ENCODE measurements at regions not wholly inside any gene's neighbourhood (a gene's known extent, or its start where the extent isn't known, plus 50 kb on each side); places are given as distances from the start of the nearest gene placed in this dataset.
A peak's percentile ranks its signal among the peaks of the same experiment; 100 is the strongest.
"Not testable (repeated sequence)": the region's sequence is repeated elsewhere in the genome, so short reads cannot be mapped to it uniquely, and the experiment has no call there.

GRCh38 chr2:111500536-111501062 lies 379.9 kb downstream of the BCL2L11 start:
- peaks cover 4 to 12% (median 7%) of the 10 kb centered on the region in 3 donors for H3K4me1 Mint-ChIP-seq
- H3K36me3 Mint-ChIP-seq; H3K27me3 ChIP-seq (ENCODE audit: insufficient read depth, low read length, poor library complexity, severe bottlenecking); H3K4me1 ChIP-seq (ENCODE audit: insufficient read depth, low read length); CTCF ChIA-PET; H3K27me3 Mint-ChIP-seq; H3K4me3 ChIP-seq (ENCODE audit: low read length); DNase-seq; POLR2A ChIA-PET; H3K27ac ChIP-seq (ENCODE audit: low read depth, low read length); H3K27ac Mint-ChIP-seq; H3K9me3 ChIP-seq (ENCODE audit: low read length); H3K4me3 Mint-ChIP-seq; H3K9me3 Mint-ChIP-seq; H3K36me3 ChIP-seq (ENCODE audit: insufficient read depth, low read length): not testable (repeated sequence)

GRCh38 chr2:111503844-111504570 lies 380.0 kb downstream of the ANAPC1 start:
- H3K9me3 Mint-ChIP-seq; H3K4me1 Mint-ChIP-seq; H3K4me1 ChIP-seq (ENCODE audit: insufficient read depth, low read length); CTCF ChIA-PET; POLR2A ChIA-PET; H3K27me3 Mint-ChIP-seq; H3K27ac Mint-ChIP-seq; H3K27me3 ChIP-seq (ENCODE audit: insufficient read depth, low read length, poor library complexity, severe bottlenecking); H3K27ac ChIP-seq (ENCODE audit: low read depth, low read length); H3K4me3 Mint-ChIP-seq; H3K9me3 ChIP-seq (ENCODE audit: low read length); H3K36me3 Mint-ChIP-seq; H3K4me3 ChIP-seq (ENCODE audit: low read length); H3K36me3 ChIP-seq (ENCODE audit: insufficient read depth, low read length); DNase-seq: not testable (repeated sequence)

- H3K36me3 ChIP-seq (ENCODE audit: insufficient read depth, low read length); H3K4me3 ChIP-seq (ENCODE audit: low read length); H3K27ac Mint-ChIP-seq; CTCF ChIA-PET; H3K9me3 ChIP-seq (ENCODE audit: low read length); H3K27me3 ChIP-seq (ENCODE audit: insufficient read depth, low read length, poor library complexity, severe bottlenecking); H3K36me3 Mint-ChIP-seq; H3K4me1 Mint-ChIP-seq; H3K27me3 Mint-ChIP-seq; H3K4me3 Mint-ChIP-seq; DNase-seq; H3K27ac ChIP-seq (ENCODE audit: low read depth, low read length); POLR2A ChIA-PET; H3K9me3 Mint-ChIP-seq; H3K4me1 ChIP-seq (ENCODE audit: insufficient read depth, low read length): not testable (repeated sequence)
Measured at GRCh38 chr2:111504571-111504942, 379.4 kb downstream of the ANAPC1 start.

- H3K36me3 Mint-ChIP-seq; H3K4me1 Mint-ChIP-seq; H3K4me3 ChIP-seq (ENCODE audit: low read length); H3K9me3 ChIP-seq (ENCODE audit: low read length); H3K27me3 ChIP-seq (ENCODE audit: insufficient read depth, low read length, poor library complexity, severe bottlenecking); H3K9me3 Mint-ChIP-seq; H3K27ac ChIP-seq (ENCODE audit: low read depth, low read length); H3K27me3 Mint-ChIP-seq; CTCF ChIA-PET; POLR2A ChIA-PET; H3K4me1 ChIP-seq (ENCODE audit: insufficient read depth, low read length); H3K4me3 Mint-ChIP-seq; H3K36me3 ChIP-seq (ENCODE audit: insufficient read depth, low read length); DNase-seq: not testable (repeated sequence)
- H3K27ac Mint-ChIP-seq, result peak overlapping the region in 1 of 8 donors; percentile 57
Measured at GRCh38 chr2:111505267-111505666, 378.7 kb downstream of the ANAPC1 start.

GRCh38 chr2:111506936-111507335 lies 377.1 kb downstream of the ANAPC1 start:
- peak overlapping the region in 2 of 7 donors; percentile 19 to 44 for H3K4me3 Mint-ChIP-seq
- H3K9me3 Mint-ChIP-seq; H3K4me1 ChIP-seq (ENCODE audit: insufficient read depth, low read length); H3K27me3 ChIP-seq (ENCODE audit: insufficient read depth, low read length, poor library complexity, severe bottlenecking); POLR2A ChIA-PET; H3K9me3 ChIP-seq (ENCODE audit: low read length); H3K36me3 Mint-ChIP-seq; H3K4me3 ChIP-seq (ENCODE audit: low read length); H3K4me1 Mint-ChIP-seq; H3K36me3 ChIP-seq (ENCODE audit: insufficient read depth, low read length); H3K27ac ChIP-seq (ENCODE audit: low read depth, low read length); H3K27me3 Mint-ChIP-seq; CTCF ChIA-PET; DNase-seq: not testable (repeated sequence)
- peak overlapping the region in 1 of 8 donors; percentile 73 for H3K27ac Mint-ChIP-seq

- H3K4me1 ChIP-seq (ENCODE audit: insufficient read depth, low read length); DNase-seq; H3K36me3 Mint-ChIP-seq; H3K27me3 Mint-ChIP-seq; CTCF ChIA-PET; POLR2A ChIA-PET; H3K36me3 ChIP-seq (ENCODE audit: insufficient read depth, low read length); H3K9me3 Mint-ChIP-seq; H3K27ac Mint-ChIP-seq; H3K27ac ChIP-seq (ENCODE audit: low read depth, low read length); H3K4me3 ChIP-seq (ENCODE audit: low read length); H3K4me3 Mint-ChIP-seq; H3K9me3 ChIP-seq (ENCODE audit: low read length); H3K27me3 ChIP-seq (ENCODE audit: insufficient read depth, low read length, poor library complexity, severe bottlenecking); H3K4me1 Mint-ChIP-seq: not testable (repeated sequence)
Measured at GRCh38 chr2:111509225-111509869, 374.6 kb downstream of the ANAPC1 start.

GRCh38 chr2:111510384-111510783 lies 373.6 kb downstream of the ANAPC1 start:
- H3K27me3 Mint-ChIP-seq, result not testable (repeated sequence)

GRCh38 chr2:111511062-111511461 lies 372.9 kb downstream of the ANAPC1 start:
- H3K4me1 Mint-ChIP-seq; H3K36me3 ChIP-seq (ENCODE audit: insufficient read depth, low read length); DNase-seq; H3K27me3 ChIP-seq (ENCODE audit: insufficient read depth, low read length, poor library complexity, severe bottlenecking); H3K4me3 ChIP-seq (ENCODE audit: low read length); H3K27me3 Mint-ChIP-seq; H3K27ac Mint-ChIP-seq; H3K9me3 ChIP-seq (ENCODE audit: low read length); H3K27ac ChIP-seq (ENCODE audit: low read depth, low read length); H3K4me1 ChIP-seq (ENCODE audit: insufficient read depth, low read length); CTCF ChIA-PET; H3K36me3 Mint-ChIP-seq; H3K4me3 Mint-ChIP-seq; POLR2A ChIA-PET; H3K9me3 Mint-ChIP-seq: not testable (repeated sequence)

More at GRCh38 chr2:111510384-111510783, 373.6 kb downstream of the ANAPC1 start:
- H3K27me3 ChIP-seq (ENCODE audit: insufficient read depth, low read length, poor library complexity, severe bottlenecking); H3K4me3 ChIP-seq (ENCODE audit: low read length); H3K4me3 Mint-ChIP-seq; H3K36me3 ChIP-seq (ENCODE audit: insufficient read depth, low read length); H3K4me1 ChIP-seq (ENCODE audit: insufficient read depth, low read length); H3K9me3 Mint-ChIP-seq; H3K9me3 ChIP-seq (ENCODE audit: low read length); CTCF ChIA-PET; H3K27ac ChIP-seq (ENCODE audit: low read depth, low read length); DNase-seq; H3K36me3 Mint-ChIP-seq; POLR2A ChIA-PET; H3K4me1 Mint-ChIP-seq: not testable (repeated sequence)
- H3K27ac Mint-ChIP-seq, result peak overlapping the region in 1 of 8 donors; percentile 38

Measured in CD8-positive, alpha-beta memory T cell (primary cell).